ENCODE measurements at regions not wholly inside any gene's neighbourhood (a gene's known extent, or its start where the extent isn't known, plus 50 kb on each side); places are given as distances from the start of the nearest gene placed in this dataset.
"Not testable (repeated sequence)": the region's sequence is repeated elsewhere in the genome, so short reads cannot be mapped to it uniquely, and the experiment has no call there.

GRCh38 chr22:12571500-12571899, 2956.5 kb upstream of the OR11H1 start:
- not testable (repeated sequence) for TF ChIP-seq CTCF (IDR thresholded peaks at IDR 0.05 in 8 of 11, conservative IDR thresholded peaks at IDR 0.05 in 3 of 11); POLR2A (IDR thresholded peaks at IDR 0.05)
